GM21381 (cell line): ENCODE measurements at regions not wholly inside any gene's neighbourhood (a gene's known extent, or its start where the extent isn't known, plus 50 kb on each side); places are given as distances from the start of the nearest gene placed in this dataset.

Experiments used
- ATAC-seq: cut with Tn5 transposase; IDR thresholded peaks from one replicate; pipeline ENCODE4 v1.9.1; 2021; ENCODE audit warnings: mild to moderate bottlenecking, moderate library complexity; ENCODE audit not compliant: unreplicated experiment

DNA sequence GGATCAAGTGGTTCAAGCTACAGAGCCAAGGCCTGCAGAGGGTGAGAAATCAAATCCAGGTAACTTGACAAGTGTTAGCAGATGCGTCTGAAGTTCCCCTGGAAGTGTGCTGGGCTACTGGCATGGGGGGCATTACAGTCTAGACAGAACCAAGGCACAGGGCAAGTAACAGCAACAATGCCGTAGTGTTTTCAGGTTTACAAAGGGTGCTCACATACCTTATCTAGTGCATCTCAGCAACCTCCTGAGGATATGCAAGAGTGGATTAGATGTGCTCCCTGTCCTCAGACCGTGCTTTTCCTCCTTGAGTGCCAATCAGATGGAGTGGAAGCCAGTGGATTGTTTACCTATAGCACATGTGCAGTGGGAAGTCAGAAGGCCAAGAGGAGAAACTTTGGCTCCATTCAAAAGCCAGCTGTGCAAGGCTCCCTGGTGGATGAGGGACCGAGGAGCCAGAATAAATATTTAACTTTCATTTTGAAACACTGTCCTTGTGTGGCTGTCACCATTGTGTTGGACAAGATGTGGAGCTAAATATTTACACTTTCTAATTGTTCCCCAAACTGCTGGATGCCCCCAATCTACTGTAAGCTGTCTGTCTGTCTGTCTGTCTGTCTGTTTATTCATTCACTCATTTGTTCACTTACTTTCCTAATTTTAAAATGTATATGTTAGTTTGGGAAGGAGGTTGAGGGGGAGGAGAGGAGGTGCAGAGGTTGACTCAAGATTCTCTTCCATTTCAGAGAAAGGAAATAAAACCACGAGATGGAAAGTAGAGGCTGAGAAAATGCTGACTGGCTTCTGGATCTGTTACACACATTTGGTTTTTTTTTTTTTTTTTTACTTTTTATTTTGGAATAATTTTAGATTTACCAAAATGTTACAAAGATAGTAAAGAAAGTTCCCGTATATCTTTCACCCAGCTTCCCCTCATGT is 184.0 kb upstream of the PARP11 start:
- ATAC-seq = no peak

DNA sequence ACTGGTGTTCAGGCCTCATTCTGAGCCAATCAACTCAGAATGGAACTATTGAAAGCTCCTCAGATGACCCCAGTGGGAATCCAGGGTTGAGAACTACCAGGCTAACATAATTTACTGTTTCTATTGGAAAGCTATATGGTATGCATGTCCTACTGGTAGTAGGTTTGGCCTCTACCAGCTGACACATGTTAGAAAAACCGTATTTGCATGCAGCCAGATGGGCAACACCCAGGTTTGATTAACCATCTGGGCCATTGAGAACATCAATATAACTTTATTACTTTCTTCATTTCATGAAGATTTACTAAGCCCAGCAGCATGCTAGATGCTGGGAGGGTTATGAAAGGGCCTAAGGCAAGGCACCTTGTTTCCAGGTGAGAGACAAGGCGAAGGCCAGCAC is 181.4 kb upstream of the PARP11 start:
- ATAC-seq = no peak

DNA sequence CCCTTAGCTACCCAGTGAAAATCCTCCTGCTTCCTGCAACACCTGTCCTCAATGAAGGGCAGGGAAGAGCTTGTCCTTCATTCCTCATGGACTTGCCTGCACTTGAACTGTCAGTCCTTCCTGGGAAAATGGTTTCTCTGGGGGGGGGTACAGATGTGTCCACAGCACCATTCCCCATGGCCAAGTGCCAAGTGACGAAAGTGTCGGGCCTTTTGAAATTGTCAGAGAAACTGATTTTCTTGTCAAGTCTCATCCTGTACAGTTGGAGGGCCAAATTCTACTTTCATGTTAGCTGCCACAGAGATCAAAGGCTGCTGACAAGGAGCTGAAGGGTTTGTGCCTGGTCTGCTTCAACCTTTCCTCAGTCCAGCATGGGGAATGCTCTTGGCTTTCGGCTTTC is 179.5 kb upstream of the PARP11 start:
- ATAC-seq = no peak

DNA sequence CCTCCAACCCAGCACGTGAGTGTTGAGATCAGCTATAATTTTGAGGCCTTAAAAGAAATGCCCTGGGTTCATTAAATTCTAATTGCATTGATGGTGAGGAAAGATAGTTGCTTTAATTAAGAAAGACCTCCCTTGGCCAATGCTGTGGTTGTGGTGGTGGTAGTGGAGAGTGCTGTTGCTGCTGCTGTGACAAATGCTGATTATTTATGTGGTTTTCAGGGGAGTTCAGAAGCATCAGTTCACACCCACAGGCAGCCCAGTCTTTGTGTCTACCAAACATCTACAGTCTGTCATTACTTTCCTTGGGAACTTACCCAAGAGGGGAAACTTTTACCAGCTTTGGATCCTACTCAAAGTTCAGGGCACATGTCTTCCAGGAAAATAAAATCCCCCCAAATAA is 178.4 kb upstream of the PARP11 start:
- ATAC-seq = no peak

DNA sequence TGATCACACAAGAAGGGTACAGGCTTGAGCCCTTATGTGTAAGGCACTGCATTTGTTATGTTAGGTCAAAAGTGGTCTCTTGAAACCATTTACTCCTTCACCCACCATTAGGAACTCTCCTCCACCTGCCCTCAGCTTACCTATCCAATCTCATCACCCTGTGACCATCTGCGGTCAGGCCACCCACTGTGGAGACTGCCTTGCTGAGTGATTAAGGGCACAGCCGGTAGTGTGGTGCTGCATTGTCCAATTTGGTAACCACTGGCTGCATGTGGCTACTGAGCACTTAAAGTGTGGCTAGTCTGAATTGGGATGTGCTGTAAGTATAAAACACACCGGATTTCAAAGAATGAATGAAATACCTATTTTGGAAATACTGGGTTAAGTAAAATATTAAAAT is 177.1 kb upstream of the PARP11 start:
- no peak for ATAC-seq

DNA sequence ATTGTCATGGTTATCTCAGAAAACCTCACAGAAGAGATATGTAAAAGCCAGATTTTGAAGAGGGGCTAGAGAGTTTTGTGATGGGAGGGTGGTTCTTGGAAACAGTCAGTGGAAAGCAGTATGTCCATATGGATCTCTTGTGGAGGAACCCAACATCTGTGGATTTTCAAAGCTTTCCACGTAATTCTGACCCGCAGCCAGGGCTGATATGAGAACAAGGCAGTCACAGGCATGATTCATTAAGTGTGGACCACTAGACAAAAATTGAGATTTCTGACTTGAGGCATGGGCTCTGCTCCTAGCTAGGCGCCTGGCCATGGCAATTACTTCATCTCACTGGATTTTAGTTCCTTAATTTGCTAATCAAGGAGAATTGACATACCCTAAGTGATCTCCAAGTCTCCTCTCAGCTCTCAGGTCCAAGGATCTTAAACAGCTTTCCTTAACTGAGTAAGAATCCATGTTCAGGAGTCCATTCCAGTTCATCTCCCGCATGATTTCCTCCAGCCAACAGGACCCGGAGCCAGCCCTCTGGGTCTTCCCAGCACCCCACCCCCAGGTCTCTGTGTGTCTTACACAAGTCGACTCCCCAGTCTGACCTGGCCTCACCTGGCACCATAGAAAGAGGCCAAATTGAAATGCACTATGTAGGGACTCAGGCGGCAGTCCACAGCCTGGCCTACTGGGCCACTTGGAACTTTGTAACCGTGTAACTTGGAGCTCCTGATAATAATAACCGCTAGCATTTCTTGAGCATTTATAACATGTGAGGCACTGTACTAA is 176.3 kb upstream of the PARP11 start:
- no peak for ATAC-seq

DNA sequence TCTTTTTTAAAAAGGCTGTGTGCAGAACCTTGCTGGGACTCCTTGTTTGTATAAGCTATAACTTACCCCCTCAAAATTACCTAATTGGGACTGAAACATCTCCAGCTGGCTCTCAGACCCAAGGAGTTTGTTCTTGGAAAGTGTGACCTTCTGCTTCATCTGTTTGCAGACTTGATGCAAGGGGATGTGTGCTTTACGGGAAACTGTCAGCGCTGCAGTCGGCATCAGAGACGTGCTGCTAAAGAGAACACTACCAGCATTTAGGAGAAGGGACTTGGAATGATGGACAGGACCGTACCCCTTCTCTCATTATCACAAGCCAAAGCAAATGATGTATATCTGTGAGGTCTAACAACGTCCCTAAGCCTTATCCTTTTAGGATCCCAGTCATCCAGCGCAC is 174.2 kb upstream of the PARP11 start:
- ATAC-seq = no peak

DNA sequence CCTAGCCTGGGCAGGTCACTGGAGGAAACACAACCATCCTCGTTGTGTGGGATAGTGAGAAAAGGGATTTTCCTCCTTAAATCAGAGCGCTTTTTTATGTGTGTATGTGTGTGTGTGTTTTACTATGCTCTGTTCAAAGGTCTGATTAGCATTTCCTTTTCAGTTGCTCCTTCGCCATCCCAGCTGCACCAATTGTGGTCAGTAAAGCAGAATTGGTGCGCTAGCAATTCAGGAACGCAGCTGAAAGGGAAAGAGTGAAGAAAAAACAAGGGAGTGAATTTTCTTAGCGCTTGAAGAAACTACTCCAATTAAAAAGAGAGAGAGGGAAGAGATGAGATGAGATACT is 173.3 kb upstream of the PARP11 start:
- no peak for ATAC-seq

DNA sequence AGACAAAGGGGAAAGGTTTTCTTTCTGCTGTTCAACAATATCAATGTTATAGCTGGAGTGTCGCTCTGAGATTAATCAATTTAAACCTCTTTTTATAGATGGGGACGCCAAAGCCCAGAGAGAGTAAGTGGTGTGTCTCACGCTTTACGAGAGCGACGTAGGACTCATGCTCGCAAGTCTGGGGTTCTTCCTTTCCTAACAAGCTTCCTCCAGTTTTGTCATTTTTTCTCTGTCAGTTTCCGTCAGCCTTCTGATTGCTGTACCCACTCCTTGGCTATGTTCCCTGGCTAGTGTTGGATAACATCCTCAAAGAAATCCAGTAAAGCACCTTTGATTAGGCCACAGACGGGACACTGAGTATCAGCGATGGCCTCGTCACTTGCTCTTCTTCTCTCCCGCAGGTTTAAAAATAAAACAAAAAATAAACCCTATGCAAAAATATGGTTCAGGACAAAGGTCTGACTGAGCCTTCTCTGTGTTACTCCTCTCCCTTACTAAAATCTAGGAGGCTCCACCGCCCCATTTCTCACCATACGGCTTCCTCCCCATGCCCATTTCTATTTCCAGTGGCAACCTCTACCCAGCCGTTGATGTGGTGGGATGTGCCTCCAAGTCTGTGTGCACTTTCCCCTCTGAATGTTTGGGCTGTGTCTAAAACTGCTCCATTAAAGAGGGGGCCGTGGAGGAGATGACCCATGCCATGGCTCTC is 172.7 kb upstream of the PARP11 start:
- ATAC-seq = no peak

DNA sequence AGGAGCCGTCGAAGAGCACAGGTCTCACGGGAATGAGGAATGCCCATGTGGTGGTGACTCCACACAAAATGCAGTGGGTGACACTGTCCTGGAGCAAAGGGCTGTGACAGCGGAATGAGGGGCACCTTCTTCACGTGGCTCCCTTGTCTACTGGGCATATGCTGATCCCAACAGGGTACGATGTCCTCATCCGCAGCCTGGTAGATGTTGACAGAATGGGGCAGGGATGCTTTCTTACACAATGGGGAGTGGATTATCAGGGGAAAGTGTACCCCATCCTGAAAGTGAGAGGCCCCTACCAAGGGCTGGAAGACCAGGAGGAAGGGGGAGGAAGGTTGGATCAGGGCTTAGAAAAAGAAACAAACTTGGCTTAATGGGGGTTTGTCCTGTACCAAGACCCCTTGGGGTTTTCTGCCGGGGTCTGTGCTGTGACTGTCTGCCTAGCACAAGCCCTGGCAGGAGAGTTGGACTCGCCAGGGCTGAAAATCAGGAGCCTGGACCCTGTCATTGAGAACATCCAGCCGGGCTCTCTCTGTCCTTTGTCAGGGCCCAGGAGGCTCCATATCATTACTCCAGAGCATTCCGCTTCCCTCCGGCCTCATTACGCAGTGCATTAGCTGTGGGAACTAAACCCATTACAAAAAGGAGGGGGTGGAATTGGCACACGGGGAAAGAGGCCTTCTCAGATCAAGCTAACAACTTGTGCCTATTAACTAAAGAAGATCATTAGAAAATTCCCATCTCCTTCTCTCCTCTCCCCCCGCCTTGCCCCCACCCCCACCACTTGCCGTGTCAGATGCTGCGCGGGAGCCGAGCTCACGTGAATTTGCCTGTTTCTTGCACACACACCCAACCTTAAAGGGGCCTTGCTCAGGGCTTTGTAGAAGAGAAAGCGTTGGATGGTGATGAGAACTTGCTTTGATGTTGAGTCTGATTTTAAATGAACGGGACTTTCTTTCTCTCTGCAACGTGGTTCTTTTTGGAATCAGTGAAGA is 171.8 kb upstream of the PARP11 start:
- ATAC-seq = no peak

DNA sequence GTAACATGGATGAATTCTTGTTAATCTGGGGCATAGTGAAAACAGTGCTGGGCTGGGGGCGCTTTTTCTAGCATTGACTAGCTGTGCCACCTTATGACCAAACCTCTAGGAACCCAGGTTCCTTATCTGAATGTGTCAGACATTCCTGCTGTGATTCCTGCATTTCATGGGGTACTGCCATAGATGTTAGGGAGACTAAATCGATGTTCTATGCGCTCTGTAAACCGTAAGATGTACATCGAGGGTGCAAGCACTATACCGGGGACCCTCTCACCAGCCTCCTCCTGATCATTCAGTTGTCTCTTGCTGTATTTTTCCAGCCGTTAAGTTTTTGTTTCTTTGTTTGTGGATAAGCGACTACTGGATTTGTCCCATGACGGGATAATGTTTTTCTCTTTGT is 170.9 kb upstream of the PARP11 start:
- no peak for ATAC-seq

DNA sequence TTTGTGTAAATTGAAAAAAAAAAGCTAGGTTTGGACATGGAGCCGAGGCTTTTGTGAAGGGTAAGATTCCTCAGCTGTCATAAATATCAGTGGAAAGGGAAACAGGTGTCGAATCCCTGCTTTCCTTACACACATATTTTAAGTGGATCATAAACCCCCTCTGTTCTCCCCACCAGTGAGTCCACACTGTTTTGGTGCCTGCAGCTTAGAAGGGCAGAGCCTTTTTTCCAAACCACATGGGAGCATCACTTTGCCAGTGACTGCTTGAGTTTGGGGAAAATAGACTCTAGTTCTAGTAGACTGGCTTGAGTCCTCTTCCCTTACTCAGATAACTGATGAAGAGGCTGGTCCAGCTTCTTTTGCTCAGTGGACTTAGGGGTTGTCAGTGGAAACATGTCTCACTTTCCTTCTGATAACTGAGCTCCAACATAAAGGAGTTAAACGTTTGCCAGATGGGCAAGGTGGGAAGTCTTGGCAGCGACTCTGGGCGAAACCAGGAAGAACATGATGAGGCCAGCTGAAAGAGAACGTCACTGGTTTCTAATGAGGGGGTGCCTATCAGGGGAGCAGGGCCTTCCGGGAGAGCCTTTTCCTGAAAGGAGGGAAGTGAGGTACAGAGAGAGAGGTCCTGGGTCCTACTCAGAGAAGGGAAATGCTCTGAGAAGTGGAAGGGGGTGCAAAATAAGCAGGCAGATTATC is 168.1 kb upstream of the PARP11 start:
- ATAC-seq = no peak

DNA sequence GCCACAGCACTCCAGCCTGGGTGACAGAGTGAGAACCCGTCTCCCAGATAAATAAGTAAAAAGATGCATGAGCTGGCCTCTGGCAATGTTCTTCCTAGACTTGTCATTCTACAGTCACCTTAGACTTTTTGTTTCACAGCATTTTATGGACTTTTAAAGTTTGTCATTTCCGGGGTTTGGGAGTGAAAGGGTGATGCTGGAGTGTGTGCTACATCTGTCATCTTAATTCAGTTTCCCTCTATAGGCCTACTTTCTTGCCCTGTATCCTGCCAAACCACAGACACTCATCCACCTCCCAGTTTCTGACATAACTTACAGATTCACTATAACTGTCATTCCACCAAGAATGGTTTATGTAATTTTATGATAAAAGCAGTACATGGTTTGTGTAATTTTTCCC is 166.7 kb upstream of the PARP11 start:
- no peak for ATAC-seq

DNA sequence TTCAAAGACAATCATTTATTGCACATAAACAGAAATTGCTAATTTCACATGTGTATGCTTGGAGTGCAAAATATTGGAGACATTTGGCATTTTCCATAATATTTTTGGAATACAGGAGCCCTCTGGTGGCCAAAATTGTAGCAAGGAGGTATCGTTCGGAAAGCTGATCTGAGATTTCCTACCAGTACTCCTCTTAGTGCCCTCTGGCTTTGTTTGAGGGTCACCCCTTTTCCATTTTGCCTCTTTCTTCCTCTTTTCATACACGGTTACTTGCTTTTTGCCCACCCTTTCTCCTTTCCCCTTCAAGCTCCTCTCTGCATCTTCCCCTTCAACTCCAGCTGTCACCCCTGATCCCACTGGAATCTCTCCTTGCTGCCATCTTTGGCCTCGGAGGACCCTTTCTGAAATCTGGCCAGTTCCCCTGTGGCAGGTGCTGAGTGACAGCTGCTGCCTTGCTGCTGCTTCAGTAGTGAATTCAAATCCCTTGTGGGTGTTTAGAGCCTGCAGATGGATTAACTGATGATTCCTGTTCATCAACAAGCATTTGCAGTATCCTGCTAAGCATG is 164.6 kb upstream of the PARP11 start:
- ATAC-seq = no peak

DNA sequence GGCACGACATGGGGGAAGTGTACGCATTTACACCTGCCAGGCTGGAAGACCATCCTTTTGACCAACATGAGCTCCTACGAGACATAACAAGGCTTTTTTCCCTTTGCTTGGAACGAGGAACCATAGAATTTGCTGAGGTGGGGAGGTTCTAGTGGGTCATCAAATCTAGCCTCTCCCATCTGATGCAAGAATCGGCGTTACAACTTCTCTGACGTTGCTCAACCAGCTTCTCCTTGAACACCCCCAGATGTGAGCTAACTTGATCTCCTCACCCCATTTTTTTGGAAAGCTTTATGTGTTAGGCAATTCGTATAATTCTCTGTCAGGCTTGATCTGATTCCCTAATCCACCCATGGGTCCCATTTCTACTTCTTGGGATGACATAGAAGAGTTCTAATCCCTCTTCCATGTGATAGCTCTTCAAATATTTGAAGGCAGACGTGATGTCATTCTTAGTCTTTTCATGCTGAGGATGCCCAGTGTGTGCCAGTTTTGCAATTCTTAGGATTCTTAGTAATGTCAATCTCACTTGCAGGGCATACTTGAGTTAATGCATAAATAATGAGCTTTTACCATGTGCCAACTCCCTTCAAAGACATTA is 163.6 kb upstream of the PARP11 start:
- no peak for ATAC-seq

DNA sequence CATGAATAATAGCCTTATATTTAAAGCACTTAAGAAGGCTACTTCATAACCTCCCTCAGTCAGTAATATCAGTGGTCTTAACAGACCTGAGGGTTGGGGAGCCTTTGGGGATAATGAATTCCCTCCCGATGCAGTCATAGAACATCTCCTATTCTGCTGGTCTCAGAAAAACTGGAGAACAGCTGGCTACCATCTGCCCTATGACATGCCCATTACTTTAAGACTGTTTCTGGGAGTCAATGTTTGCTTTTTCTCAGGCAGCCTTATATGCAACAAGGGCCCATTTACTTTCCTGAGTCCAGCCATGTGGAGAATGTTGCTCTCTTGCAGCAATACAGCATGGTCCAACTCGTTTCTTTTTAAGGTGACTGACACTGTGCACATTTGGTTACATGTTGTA is 161.7 kb upstream of the PARP11 start:
- no peak for ATAC-seq

DNA sequence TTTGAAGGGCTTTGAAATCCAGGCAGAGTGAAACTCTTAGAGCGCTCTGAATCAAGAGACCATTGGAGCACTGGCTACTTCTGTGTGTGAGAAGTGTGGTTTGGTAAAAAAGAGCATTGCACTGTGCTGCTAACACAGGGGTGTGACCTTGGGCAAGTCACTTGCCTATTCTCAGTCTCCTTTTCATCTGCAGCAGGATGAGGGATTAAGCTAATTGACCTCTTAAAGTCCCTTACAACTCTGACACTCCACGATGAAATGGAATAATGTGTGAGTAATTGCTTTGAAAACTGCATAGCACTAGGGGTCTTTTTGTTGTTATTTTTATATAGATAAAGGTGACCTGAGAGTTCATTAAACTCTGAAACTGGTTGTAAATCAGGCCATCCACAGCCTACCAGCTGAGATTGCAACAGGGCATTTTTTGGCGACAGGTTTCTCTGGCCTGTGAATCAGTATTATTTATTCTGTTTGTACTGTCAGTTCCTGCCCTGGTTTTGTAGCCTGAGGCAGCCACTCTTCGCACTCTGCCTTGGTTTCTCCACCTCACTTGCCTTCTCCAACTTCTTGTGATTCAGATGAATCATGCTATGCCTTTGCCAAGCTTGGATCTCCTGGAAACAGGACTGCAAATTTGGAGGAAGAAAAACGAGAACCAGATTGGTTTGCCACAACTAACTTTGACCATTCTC is 159.9 kb upstream of the PARP11 start:
- no peak for ATAC-seq

DNA sequence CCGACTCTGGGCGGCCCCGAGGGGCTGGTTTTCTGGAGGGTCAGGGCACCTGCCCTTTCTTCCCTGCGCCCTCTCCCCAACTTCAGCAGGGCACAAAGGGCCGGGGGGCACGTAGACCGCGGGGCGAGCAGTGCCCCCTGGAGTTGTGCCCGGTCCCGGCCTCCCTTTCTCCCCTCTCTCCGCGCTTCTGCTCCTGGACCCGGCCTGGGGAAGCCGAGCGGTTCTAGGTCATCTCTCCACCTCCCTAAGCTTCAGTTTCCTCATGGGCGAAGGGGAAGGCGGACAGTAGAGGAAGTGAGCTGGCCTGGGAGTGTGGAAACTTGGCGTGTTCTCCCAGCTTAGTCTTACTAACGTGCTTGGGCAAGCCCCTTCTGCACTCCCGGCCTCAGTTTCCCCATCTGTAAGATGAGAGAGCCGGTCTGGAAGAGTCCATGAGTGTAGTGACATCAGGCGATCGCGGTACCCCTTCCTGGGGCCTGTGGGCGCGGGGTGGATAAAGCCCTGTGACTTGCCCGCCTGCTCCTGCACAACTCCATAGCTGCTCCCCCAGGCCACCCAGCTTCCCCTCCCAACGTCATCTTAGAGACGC is 158.6 kb upstream of the PARP11 start:
- ATAC-seq = no peak
